Neural cell (in vitro differentiated cells): ENCODE measurements at regions not wholly inside any gene's neighbourhood (a gene's known extent, or its start where the extent isn't known, plus 50 kb on each side); places are given as distances from the start of the nearest gene placed in this dataset.

ENCODE experiments used
- H2AFZ ChIP-seq: fragments of 200-600, 300-800 bp; sonication (generic), shearing (Covaris generic); 2 replicates; pipeline ENCODE4 v1.6.0; 2014; ENCODE audit warnings: low read depth, mild to moderate bottlenecking, antibody characterized with exemption, low read length, moderate library complexity
- H3F3A ChIP-seq: fragments of 200-600 bp; shearing (Covaris generic); 2 replicates; pipeline ENCODE4 v1.6.1; 2016; ENCODE audit warnings: mild to moderate bottlenecking, moderate library complexity, mixed read lengths, antibody characterized with exemption, low read length; ENCODE audit not compliant: insufficient read depth, poor library complexity, severe bottlenecking
- H3K27ac ChIP-seq: fragments of 200-600, 300-800 bp; sonication (generic), shearing (Covaris generic); 2 replicates; pipeline ENCODE4 v1.5.1; 2014; ENCODE audit warnings: mild to moderate bottlenecking, low read length, moderate library complexity
- H3K27me3 ChIP-seq: fragments of 300-800, 200-600 bp; sonication (generic), shearing (Covaris generic); 2 replicates; pipeline ENCODE4 v1.6.0; 2014; ENCODE audit warnings: mild to moderate bottlenecking, low read depth, low read length, moderate library complexity; ENCODE audit not compliant: insufficient read depth
- H3K36me3 ChIP-seq: fragments of 300-800, 200-600 bp; sonication (generic), shearing (Covaris generic); 2 replicates; pipeline ENCODE4 v1.5.1; 2014; ENCODE audit warnings: mild to moderate bottlenecking, antibody characterized with exemption, low read length, moderate library complexity; ENCODE audit not compliant: insufficient read depth
- H3K4me2 ChIP-seq: fragments of 300-800, 200-600 bp; sonication (generic), shearing (Covaris generic); 2 replicates; pipeline ENCODE4 v1.6.0; 2014; ENCODE audit warnings: mild to moderate bottlenecking, low read length
- H3K4me3 ChIP-seq: fragments of 300-800, 200-600 bp; sonication (generic), shearing (Covaris generic); 2 replicates; pipeline ENCODE4 v1.5.1; 2014; ENCODE audit warnings: mild to moderate bottlenecking, low read length, moderate library complexity
- H3K79me2 ChIP-seq: fragments of 200-600 bp; shearing (Covaris generic); replicated peaks from 2 replicates; pipeline ENCODE4 v1.6.0; 2014; ENCODE audit warnings: mild to moderate bottlenecking, low read length, moderate library complexity; ENCODE audit not compliant: insufficient read depth
- H3K9ac ChIP-seq: fragments of 300-800, 200-600 bp; sonication (generic), shearing (Covaris generic); 2 replicates; pipeline ENCODE4 v1.6.1; 2016; ENCODE audit warnings: mild to moderate bottlenecking, low read length, mixed read lengths
- H3K9me2 ChIP-seq: fragments of 200-600 bp; shearing (Covaris generic); 2 replicates; pipeline ENCODE4 v1.6.1; 2016; ENCODE audit warnings: mild to moderate bottlenecking, low read length, mixed read lengths; ENCODE audit not compliant: insufficient read depth
- H3K9me3 ChIP-seq: fragments of 200-600, 300-800 bp; sonication (generic), shearing (Covaris generic); 2 replicates; pipeline ENCODE4 v1.6.1; 2016; ENCODE audit warnings: mild to moderate bottlenecking, mixed run types, low read length, moderate library complexity, mixed read lengths
- H4K20me1 ChIP-seq: fragments of 200-600 bp; shearing (Covaris generic); 2 replicates; pipeline ENCODE4 v1.6.1; 2016; ENCODE audit warnings: mild to moderate bottlenecking, mixed run types; ENCODE audit not compliant: insufficient read depth
- EP300 ChIP-seq: fragments of 450-650 bp; conservative IDR thresholded peaks from 2 replicates; pipeline ENCODE4 v1.6.1; 2014; ENCODE audit warnings: antibody characterized with exemption, mild to moderate bottlenecking, moderate library complexity; ENCODE audit not compliant: poor library complexity, severe bottlenecking
- EZH2 ChIP-seq: fragments of 200-600, 300-800 bp; shearing (Covaris generic), sonication (generic); IDR thresholded peaks from 2 replicates; pipeline ENCODE4 v1.6.1; 2014; ENCODE audit warnings: antibody characterized with exemption, low read length, borderline replicate concordance, mild to moderate bottlenecking; ENCODE audit not compliant: insufficient read depth, poor library complexity, severe bottlenecking
- MXI1 ChIP-seq: fragments of 450-650 bp; conservative IDR thresholded peaks from 2 replicates; pipeline ENCODE4 v1.6.1; 2014; ENCODE audit warnings: antibody characterized with exemption, mild to moderate bottlenecking; ENCODE audit not compliant: poor library complexity, severe bottlenecking
- POLR2AphosphoS5 ChIP-seq: IDR thresholded peaks from 2 replicates; pipeline ENCODE4 v1.6.1; 2012
- RAD21 ChIP-seq: fragments of 450-650 bp; conservative IDR thresholded peaks from 2 replicates; pipeline ENCODE4 v1.6.1; 2014; ENCODE audit warnings: antibody characterized with exemption, mild to moderate bottlenecking, moderate library complexity
- SMC3 ChIP-seq: fragments of 450-650 bp; conservative IDR thresholded peaks from 2 replicates; pipeline ENCODE4 v1.6.1; 2014; ENCODE audit warnings: antibody characterized with exemption, mild to moderate bottlenecking, moderate library complexity; ENCODE audit not compliant: poor library complexity
- TAF1 ChIP-seq: IDR thresholded peaks from 2 replicates; pipeline ENCODE4 v1.6.1; 2012; ENCODE audit warnings: low read depth
- TF ChIP-seq, protein P1 (sequence below): fragments of 450-650 bp; IDR thresholded peaks from 2 replicates; pipeline ENCODE4 v1.5.1; 2014; ENCODE audit warnings: antibody characterized with exemption, mild to moderate bottlenecking, moderate library complexity; ENCODE audit not compliant: poor library complexity, severe bottlenecking
- TF ChIP-seq, protein P2 (sequence below): IDR thresholded peaks from 2 replicates; pipeline ENCODE4 v1.6.1; 2012; ENCODE audit warnings: borderline replicate concordance

DNA sequence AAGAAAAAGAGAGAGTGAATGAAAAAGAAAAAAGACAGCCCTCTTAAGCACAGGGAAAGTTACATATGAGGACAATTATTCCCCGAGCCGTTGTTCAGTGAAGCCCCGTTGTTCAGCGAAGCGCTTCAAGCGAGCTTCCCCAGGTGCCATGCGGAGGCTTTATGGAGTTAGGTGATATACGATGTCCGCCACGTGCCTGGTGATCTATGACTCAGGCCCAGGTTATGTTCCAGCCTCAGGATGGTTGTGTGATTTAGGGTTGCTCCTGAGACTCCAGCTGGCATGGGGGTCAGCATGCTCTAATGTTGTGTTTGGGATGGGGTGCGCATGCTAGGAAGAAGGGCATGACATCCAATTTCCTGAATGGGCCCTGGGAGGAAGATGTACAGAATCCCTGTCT, 365.6 kb downstream of the CDK5RAP2 start:
- TF ChIP-seq, protein P1, sequence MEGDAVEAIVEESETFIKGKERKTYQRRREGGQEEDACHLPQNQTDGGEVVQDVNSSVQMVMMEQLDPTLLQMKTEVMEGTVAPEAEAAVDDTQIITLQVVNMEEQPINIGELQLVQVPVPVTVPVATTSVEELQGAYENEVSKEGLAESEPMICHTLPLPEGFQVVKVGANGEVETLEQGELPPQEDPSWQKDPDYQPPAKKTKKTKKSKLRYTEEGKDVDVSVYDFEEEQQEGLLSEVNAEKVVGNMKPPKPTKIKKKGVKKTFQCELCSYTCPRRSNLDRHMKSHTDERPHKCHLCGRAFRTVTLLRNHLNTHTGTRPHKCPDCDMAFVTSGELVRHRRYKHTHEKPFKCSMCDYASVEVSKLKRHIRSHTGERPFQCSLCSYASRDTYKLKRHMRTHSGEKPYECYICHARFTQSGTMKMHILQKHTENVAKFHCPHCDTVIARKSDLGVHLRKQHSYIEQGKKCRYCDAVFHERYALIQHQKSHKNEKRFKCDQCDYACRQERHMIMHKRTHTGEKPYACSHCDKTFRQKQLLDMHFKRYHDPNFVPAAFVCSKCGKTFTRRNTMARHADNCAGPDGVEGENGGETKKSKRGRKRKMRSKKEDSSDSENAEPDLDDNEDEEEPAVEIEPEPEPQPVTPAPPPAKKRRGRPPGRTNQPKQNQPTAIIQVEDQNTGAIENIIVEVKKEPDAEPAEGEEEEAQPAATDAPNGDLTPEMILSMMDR: no peak
- TF ChIP-seq EP300: no peak
- TF ChIP-seq EZH2: no peak
- no peak for TF ChIP-seq MXI1
- no peak for TF ChIP-seq TAF1
- TF ChIP-seq RAD21: no peak
- TF ChIP-seq POLR2AphosphoS5: no peak
- TF ChIP-seq SMC3: no peak
- TF ChIP-seq, protein P2, sequence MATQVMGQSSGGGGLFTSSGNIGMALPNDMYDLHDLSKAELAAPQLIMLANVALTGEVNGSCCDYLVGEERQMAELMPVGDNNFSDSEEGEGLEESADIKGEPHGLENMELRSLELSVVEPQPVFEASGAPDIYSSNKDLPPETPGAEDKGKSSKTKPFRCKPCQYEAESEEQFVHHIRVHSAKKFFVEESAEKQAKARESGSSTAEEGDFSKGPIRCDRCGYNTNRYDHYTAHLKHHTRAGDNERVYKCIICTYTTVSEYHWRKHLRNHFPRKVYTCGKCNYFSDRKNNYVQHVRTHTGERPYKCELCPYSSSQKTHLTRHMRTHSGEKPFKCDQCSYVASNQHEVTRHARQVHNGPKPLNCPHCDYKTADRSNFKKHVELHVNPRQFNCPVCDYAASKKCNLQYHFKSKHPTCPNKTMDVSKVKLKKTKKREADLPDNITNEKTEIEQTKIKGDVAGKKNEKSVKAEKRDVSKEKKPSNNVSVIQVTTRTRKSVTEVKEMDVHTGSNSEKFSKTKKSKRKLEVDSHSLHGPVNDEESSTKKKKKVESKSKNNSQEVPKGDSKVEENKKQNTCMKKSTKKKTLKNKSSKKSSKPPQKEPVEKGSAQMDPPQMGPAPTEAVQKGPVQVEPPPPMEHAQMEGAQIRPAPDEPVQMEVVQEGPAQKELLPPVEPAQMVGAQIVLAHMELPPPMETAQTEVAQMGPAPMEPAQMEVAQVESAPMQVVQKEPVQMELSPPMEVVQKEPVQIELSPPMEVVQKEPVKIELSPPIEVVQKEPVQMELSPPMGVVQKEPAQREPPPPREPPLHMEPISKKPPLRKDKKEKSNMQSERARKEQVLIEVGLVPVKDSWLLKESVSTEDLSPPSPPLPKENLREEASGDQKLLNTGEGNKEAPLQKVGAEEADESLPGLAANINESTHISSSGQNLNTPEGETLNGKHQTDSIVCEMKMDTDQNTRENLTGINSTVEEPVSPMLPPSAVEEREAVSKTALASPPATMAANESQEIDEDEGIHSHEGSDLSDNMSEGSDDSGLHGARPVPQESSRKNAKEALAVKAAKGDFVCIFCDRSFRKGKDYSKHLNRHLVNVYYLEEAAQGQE: no peak

DNA sequence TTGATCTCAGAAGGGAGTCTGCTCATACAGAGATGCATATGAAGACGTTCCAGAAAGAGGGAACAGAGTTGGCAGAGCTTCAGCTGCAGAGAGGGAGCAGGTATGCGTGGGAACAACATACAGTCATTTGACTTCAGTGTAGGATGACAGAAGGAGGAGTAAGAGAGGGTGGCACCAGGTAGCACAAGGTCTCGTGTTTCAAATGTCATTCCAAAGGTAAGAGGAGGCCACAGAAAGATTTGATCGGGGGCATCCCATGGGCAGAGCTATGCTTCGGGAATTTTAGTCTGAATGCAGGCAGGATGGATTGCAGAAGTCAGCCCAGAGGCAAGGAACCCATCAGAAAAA, 367.1 kb downstream of the CDK5RAP2 start:
- Histone ChIP-seq H3F3A (no peaks in the 10 kb centered on the region), H3K9me3 (no peaks in the 10 kb centered on the region), H3K36me3 (no peaks in the 10 kb centered on the region), H3K27me3 (no peaks in the 10 kb centered on the region), H3K27ac (no peak overlapping the region), H4K20me1 (no peaks in the 10 kb centered on the region), H3K9ac (no peak overlapping the region), H3K79me2 (no peaks in the 10 kb centered on the region), H3K4me2 (no peak overlapping the region), H3K9me2 (no peaks in the 10 kb centered on the region), H2AFZ (no peak overlapping the region), H3K4me3 (no peak overlapping the region)
- TF ChIP-seq, protein P2: no peak
- TF ChIP-seq POLR2AphosphoS5 (no peak), RAD21 (no peak), MXI1 (no peak), EP300 (no peak), SMC3 (no peak), TAF1 (no peak), EZH2 (no peak)
- TF ChIP-seq, protein P1: no peak

More for the DNA sequence above, 365.6 kb downstream of the CDK5RAP2 start:
- no peak overlapping the region for H3K9ac ChIP-seq
- no peaks in the 10 kb centered on the region for H3K9me2 ChIP-seq
- no peaks in the 10 kb centered on the region for H4K20me1 ChIP-seq
- H3K9me3 ChIP-seq: no peaks in the 10 kb centered on the region
- no peak overlapping the region for H3K4me2 ChIP-seq
- no peaks in the 10 kb centered on the region for H3K36me3 ChIP-seq
- H3K4me3 ChIP-seq: no peak overlapping the region
- H2AFZ ChIP-seq: no peak overlapping the region
- H3K27me3 ChIP-seq: no peaks in the 10 kb centered on the region
- H3K27ac ChIP-seq: no peak overlapping the region
- H3F3A ChIP-seq: no peaks in the 10 kb centered on the region
- H3K79me2 ChIP-seq: no peaks in the 10 kb centered on the region
